ENCODE measurements at regions not wholly inside any gene's neighbourhood (a gene's known extent, or its start where the extent isn't known, plus 50 kb on each side); places are given as distances from the start of the nearest gene placed in this dataset.
A peak's percentile ranks its signal among the peaks of the same experiment; 100 is the strongest.

- Mint-ChIP-seq H3K36me3 (ENCODE audit: low read depth) (no peaks in the 10 kb centered on the region), H3K27ac (no peak overlapping the region), H3K27me3 (ENCODE audit: low read depth, poor library complexity) (peaks cover 7% of the 10 kb centered on the region), H3K4me3 (no peak overlapping the region), H3K4me1 (peaks cover 13% of the 10 kb centered on the region), H3K9me3 (no peaks in the 10 kb centered on the region)
- DNase-seq: no peak
- TF ChIP-seq CTCF (IDR thresholded peaks at IDR 0.05): no peak
Observed at GRCh38 chr3:101996832-101997231, 147.5 kb downstream of the NFKBIZ start.

- TF ChIP-seq CTCF (IDR thresholded peaks at IDR 0.05): no peak
- no peaks in the 10 kb centered on the region for H3K36me3 Mint-ChIP-seq (ENCODE audit: low read depth)
- no peak overlapping the region for H3K4me3 Mint-ChIP-seq
- no peak for DNase-seq
- H3K27ac Mint-ChIP-seq: no peak overlapping the region
- peaks cover 13% of the 10 kb centered on the region for H3K4me1 Mint-ChIP-seq
- H3K9me3 Mint-ChIP-seq: no peaks in the 10 kb centered on the region
- H3K27me3 Mint-ChIP-seq (ENCODE audit: low read depth, poor library complexity): no peaks in the 10 kb centered on the region
Observed at GRCh38 chr3:101998256-101998926, 149.1 kb downstream of the NFKBIZ start.

GRCh38 chr3:101999177-101999779, 150.0 kb downstream of the NFKBIZ start:
- no peaks in the 10 kb centered on the region for H3K36me3 Mint-ChIP-seq (ENCODE audit: low read depth)
- peaks cover 3% of the 10 kb centered on the region for H3K27me3 Mint-ChIP-seq (ENCODE audit: low read depth, poor library complexity)
- peaks cover 13% of the 10 kb centered on the region for H3K4me1 Mint-ChIP-seq
- H3K27ac Mint-ChIP-seq: peak overlapping the region; percentile 39
- DNase-seq: no peak
- no peak for TF ChIP-seq CTCF (IDR thresholded peaks at IDR 0.05)
- no peak overlapping the region for H3K4me3 Mint-ChIP-seq
- no peaks in the 10 kb centered on the region for H3K9me3 Mint-ChIP-seq

GRCh38 chr3:102000620-102001209, 151.4 kb downstream of the NFKBIZ start:
- Mint-ChIP-seq H3K36me3 (ENCODE audit: low read depth) (no peaks in the 10 kb centered on the region), H3K4me3 (no peak overlapping the region), H3K4me1 (peaks cover 13% of the 10 kb centered on the region), H3K27me3 (ENCODE audit: low read depth, poor library complexity) (peaks cover 3% of the 10 kb centered on the region), H3K27ac (no peak overlapping the region), H3K9me3 (no peaks in the 10 kb centered on the region)
- no peak for DNase-seq
- TF ChIP-seq CTCF (IDR thresholded peaks at IDR 0.05): no peak

GRCh38 chr3:102002056-102002455, 152.7 kb downstream of the NFKBIZ start:
- Mint-ChIP-seq H3K9me3 (peaks cover 3% of the 10 kb centered on the region), H3K4me3 (no peak overlapping the region), H3K27ac (no peak overlapping the region), H3K36me3 (ENCODE audit: low read depth) (no peaks in the 10 kb centered on the region), H3K27me3 (ENCODE audit: low read depth, poor library complexity) (peaks cover 3% of the 10 kb centered on the region), H3K4me1 (peaks cover 13% of the 10 kb centered on the region)
- no peak for DNase-seq
- no peak for TF ChIP-seq CTCF (IDR thresholded peaks at IDR 0.05)
